Ectodermal cell (in vitro differentiated cells): ENCODE measurements at regions not wholly inside any gene's neighbourhood (a gene's known extent, or its start where the extent isn't known, plus 50 kb on each side); places are given as distances from the start of the nearest gene placed in this dataset.

Experiments used
- H3K27ac ChIP-seq: 2 replicates; pipeline ENCODE4 v1.7.0; 2013; ENCODE audit warnings: mild to moderate bottlenecking, low read depth, low read length; ENCODE audit not compliant: insufficient read depth, poor library complexity, severe bottlenecking
- H3K27me3 ChIP-seq: 2 replicates; pipeline ENCODE4 v1.7.0; 2013; ENCODE audit warnings: mild to moderate bottlenecking, low read length; ENCODE audit not compliant: insufficient read depth, control insufficient read depth, poor library complexity, severe bottlenecking
- H3K36me3 ChIP-seq: one replicate; pipeline ENCODE4 v1.7.0; 2013; ENCODE audit warnings: low read length; ENCODE audit not compliant: control insufficient read depth, insufficient read depth
- H3K4me1 ChIP-seq: one replicate; pipeline ENCODE4 v1.7.0; 2013; ENCODE audit warnings: low read length; ENCODE audit not compliant: control insufficient read depth, insufficient read depth
- H3K4me3 ChIP-seq: 2 replicates; pipeline ENCODE4 v1.7.0; 2013; ENCODE audit warnings: low read depth, low read length, control low read depth; ENCODE audit not compliant: insufficient read depth
- H3K9me3 ChIP-seq: 2 replicates; pipeline ENCODE4 v1.7.0; 2013; ENCODE audit warnings: mild to moderate bottlenecking, low read length, moderate library complexity; ENCODE audit not compliant: control insufficient read depth
- WGBS, 2 experiments: methylation state at CpG; one replicate each; pipeline ENCODE4 v1.1.7; 2013; ENCODE audit warnings: missing lambda C conversion rate in 2 of 2; 5-methylcytosine and 5-hydroxymethylcytosine counted together

- no peaks in the 10 kb centered on the region for H3K9me3 ChIP-seq
- no peak overlapping the region for H3K4me3 ChIP-seq
- no peak overlapping the region for H3K27ac ChIP-seq
- no peaks in the 10 kb centered on the region for H3K4me1 ChIP-seq
- 81 to 87% methylated on average over 2 of the region's 2 CpGs for WGBS, 2 experiments
- no peaks in the 10 kb centered on the region for H3K36me3 ChIP-seq
- no peaks in the 10 kb centered on the region for H3K27me3 ChIP-seq
Measured at GRCh38 chr20:24138951-24139350, 150.4 kb upstream of the GGTLC1 start.

- H3K27ac ChIP-seq = no peak overlapping the region
- 85% methylated on average over 5 of the region's 5 CpGs for WGBS, 2 experiments
- no peaks in the 10 kb centered on the region for H3K9me3 ChIP-seq
- H3K27me3 ChIP-seq = no peaks in the 10 kb centered on the region
- no peak overlapping the region for H3K4me3 ChIP-seq
- no peaks in the 10 kb centered on the region for H3K36me3 ChIP-seq
- no peaks in the 10 kb centered on the region for H3K4me1 ChIP-seq
Measured at GRCh38 chr20:24138196-24138857, 149.7 kb upstream of the GGTLC1 start.

- Histone ChIP-seq H3K27me3 (no peaks in the 10 kb centered on the region), H3K4me1 (no peaks in the 10 kb centered on the region), H3K9me3 (no peaks in the 10 kb centered on the region), H3K36me3 (no peaks in the 10 kb centered on the region), H3K4me3 (no peak overlapping the region), H3K27ac (no peak overlapping the region)
- WGBS, 2 experiments = 87 to 100% methylated on average over 2 of the region's 2 CpGs
Measured at GRCh38 chr20:24136659-24137246, 148.2 kb upstream of the GGTLC1 start.

GRCh38 chr20:24135781-24136180 is 147.2 kb upstream of the GGTLC1 start:
- H3K27ac ChIP-seq = no peak overlapping the region
- no peaks in the 10 kb centered on the region for H3K4me1 ChIP-seq
- WGBS, 2 experiments = 94% methylated on average over 12 of the region's 12 CpGs
- no peak overlapping the region for H3K4me3 ChIP-seq
- no peaks in the 10 kb centered on the region for H3K9me3 ChIP-seq
- no peaks in the 10 kb centered on the region for H3K27me3 ChIP-seq
- no peaks in the 10 kb centered on the region for H3K36me3 ChIP-seq

- no peaks in the 10 kb centered on the region for H3K4me1 ChIP-seq
- H3K36me3 ChIP-seq = no peaks in the 10 kb centered on the region
- H3K9me3 ChIP-seq = no peaks in the 10 kb centered on the region
- no peak overlapping the region for H3K27ac ChIP-seq
- no peak overlapping the region for H3K4me3 ChIP-seq
- 95% methylated on average over 22 of the region's 22 CpGs for WGBS, 2 experiments
- no peaks in the 10 kb centered on the region for H3K27me3 ChIP-seq
Measured at GRCh38 chr20:24134930-24135329, 146.4 kb upstream of the GGTLC1 start.

- WGBS, 2 experiments = 83 to 88% methylated on average over 3 of the region's 3 CpGs
- H3K4me1 ChIP-seq = no peaks in the 10 kb centered on the region
- no peaks in the 10 kb centered on the region for H3K9me3 ChIP-seq
- H3K4me3 ChIP-seq = no peak overlapping the region
- H3K27ac ChIP-seq = no peak overlapping the region
- H3K27me3 ChIP-seq = no peaks in the 10 kb centered on the region
- H3K36me3 ChIP-seq = no peaks in the 10 kb centered on the region
Measured at GRCh38 chr20:24134284-24134683, 145.7 kb upstream of the GGTLC1 start.

GRCh38 chr20:24132246-24132645 is 143.7 kb upstream of the GGTLC1 start:
- Histone ChIP-seq H3K4me1 (no peaks in the 10 kb centered on the region), H3K27ac (no peak overlapping the region), H3K9me3 (no peaks in the 10 kb centered on the region), H3K4me3 (no peak overlapping the region), H3K36me3 (no peaks in the 10 kb centered on the region), H3K27me3 (no peaks in the 10 kb centered on the region)

GRCh38 chr20:24131684-24132083 is 143.1 kb upstream of the GGTLC1 start:
- H3K36me3 ChIP-seq = no peaks in the 10 kb centered on the region
- WGBS, 2 experiments = 81 to 83% methylated on average over 1 of the region's 1 CpG

GRCh38 chr20:24131281-24131680 is 142.7 kb upstream of the GGTLC1 start:
- H3K27me3 ChIP-seq = no peaks in the 10 kb centered on the region
- H3K4me1 ChIP-seq = no peaks in the 10 kb centered on the region
- no peak overlapping the region for H3K27ac ChIP-seq
- no peak overlapping the region for H3K4me3 ChIP-seq
- WGBS, 2 experiments = 88 to 92% methylated on average over 4 of the region's 4 CpGs
- no peaks in the 10 kb centered on the region for H3K9me3 ChIP-seq
- no peaks in the 10 kb centered on the region for H3K36me3 ChIP-seq

More at GRCh38 chr20:24131684-24132083, 143.1 kb upstream of the GGTLC1 start:
- Histone ChIP-seq H3K27ac (no peak overlapping the region), H3K27me3 (no peaks in the 10 kb centered on the region), H3K4me3 (no peak overlapping the region), H3K9me3 (no peaks in the 10 kb centered on the region), H3K4me1 (no peaks in the 10 kb centered on the region)

GRCh38 chr20:24129641-24130040 is 141.1 kb upstream of the GGTLC1 start:
- H3K27me3 ChIP-seq = no peaks in the 10 kb centered on the region
- WGBS, 2 experiments = 96 to 100% methylated on average over 1 of the region's 1 CpG
- H3K4me3 ChIP-seq = no peak overlapping the region
- H3K27ac ChIP-seq = no peak overlapping the region
- no peaks in the 10 kb centered on the region for H3K36me3 ChIP-seq
- H3K9me3 ChIP-seq = no peaks in the 10 kb centered on the region
- no peaks in the 10 kb centered on the region for H3K4me1 ChIP-seq
